NT2/D1 (cell line): ENCODE measurements at regions not wholly inside any gene's neighbourhood (a gene's known extent, or its start where the extent isn't known, plus 50 kb on each side); places are given as distances from the start of the nearest gene placed in this dataset.

Experiments used
- SUZ12 ChIP-seq: IDR thresholded peaks from 2 replicates; pipeline ENCODE4 v1.6.1; 2011; ENCODE audit not compliant: insufficient read length, insufficient read depth; ENCODE audit errors: extremely low read depth
- ZNF274 ChIP-seq: IDR thresholded peaks from 2 replicates; pipeline ENCODE4 v1.6.1; 2011; ENCODE audit warnings: mild to moderate bottlenecking, low read depth, low read length

GRCh38 chr2:79389481-79389880, 123.4 kb upstream of the CTNNA2 start:
- TF ChIP-seq ZNF274 (no peak), SUZ12 (no peak)
